Amygdala (tissue), 56 donors: ENCODE measurements at regions not wholly inside any gene's neighbourhood (a gene's known extent, or its start where the extent isn't known, plus 50 kb on each side); places are given as distances from the start of the nearest gene placed in this dataset.

Source experiments
- DNase-seq, 56 donors: peaks; one replicate each; lab custom pipeline; 2025; lab: John Stamatoyannopoulos, UW

DNA sequence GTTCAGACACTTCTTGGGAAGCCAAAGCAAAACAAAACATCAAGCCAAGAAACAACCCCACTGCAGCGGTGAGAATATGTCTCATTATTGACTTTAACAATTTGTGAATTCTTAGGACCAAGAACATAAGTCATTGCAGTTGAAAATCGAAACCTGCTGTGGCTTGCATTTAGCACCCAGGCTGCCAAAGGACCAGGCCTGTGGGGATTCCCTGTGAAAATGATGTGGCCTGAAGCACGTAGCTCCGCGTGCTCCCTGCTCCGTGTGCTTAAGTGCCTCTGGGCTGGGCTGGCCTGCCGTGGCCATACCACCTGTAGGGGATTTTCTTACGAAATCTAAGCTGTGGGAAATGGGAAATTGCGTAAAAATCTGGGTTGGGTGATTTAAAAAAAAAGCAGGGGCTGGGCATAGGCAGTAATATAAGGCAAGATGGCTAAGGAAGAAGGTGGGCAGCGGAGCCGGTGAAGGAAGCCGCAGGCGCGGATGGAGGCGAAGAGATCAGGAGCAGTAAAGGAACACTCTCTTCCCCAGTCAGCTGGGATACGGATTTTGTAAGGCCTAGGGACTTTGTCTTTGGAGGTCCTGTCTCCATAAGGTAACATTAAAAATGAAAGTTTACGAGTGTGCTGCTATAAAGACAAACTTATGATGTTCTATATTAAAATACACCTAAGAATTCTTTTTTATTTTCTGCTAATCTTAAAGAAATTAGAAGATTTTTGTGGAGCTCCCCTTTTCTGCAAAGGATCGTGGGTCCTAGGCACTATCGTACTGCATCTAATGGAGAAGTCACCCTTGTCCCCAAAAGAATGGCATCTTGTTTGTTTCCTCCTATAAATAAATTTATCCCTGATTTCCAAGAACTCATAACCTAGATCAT is 189.6 kb upstream of the SEMA6A start:
- no peak for DNase-seq

DNA sequence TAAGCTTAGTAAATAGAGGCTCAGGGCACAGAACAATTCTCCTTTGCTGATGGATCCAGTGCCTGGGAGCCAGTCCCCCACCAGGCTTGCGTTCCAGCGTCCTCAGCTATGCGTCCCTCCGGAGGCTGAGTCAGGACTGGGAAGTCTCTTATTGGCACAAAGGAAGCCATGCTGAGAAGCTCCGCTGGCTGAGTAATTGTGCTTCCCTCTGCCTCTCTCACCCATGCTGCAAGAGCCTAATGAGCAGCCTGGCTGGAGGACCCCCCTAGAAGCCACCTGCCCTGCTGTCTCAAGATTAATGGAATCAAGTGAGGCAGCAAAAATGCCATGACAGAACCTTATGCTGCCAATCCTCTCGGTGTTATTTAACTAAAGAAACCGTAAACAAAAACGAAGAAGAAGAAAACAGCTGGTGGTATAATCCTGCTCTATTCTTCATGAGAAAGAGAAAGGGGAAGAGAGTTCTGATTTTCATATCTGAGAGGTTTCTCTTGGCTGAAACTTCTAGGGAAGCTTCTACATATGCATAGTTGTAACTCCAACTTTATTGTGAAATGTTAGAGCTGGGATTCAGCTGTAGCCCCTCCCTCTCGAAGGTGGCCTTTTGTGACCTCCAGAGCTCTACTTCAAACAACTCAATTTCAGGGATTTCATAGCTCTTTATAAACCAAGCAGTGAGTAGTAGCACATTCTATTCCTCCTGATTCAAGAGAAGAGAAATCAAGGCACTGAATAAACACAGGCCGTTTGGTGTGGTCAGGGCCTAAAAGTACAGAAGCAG is 185.4 kb upstream of the SEMA6A start:
- peak in 1 of 56 donors; percentile 9 for DNase-seq

DNA sequence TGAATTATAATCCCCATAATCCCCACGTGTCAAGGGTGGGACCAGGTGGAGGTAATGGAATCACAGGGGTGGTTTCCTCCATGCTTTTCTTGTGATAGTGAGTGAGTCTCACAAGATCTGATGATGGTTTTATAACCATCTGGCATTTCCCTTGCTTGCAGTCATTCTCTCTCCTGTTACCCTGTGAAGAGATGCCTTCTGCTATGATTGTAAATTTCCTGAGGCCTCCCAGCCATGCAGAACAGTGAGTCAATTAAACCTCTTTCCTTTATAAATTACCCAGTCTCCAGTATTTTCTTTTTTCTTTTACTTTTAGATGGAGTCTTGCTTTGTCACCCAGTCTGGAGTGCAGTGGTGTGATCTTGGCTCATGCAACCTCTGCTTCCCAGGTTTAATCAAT is 182.7 kb upstream of the SEMA6A start:
- no peak for DNase-seq

- no peak for DNase-seq
Observed at GRCh38 chr5:116756531-116756930, 181.9 kb upstream of the SEMA6A start.

GRCh38 chr5:116754556-116754955 is 179.9 kb upstream of the SEMA6A start:
- no peak for DNase-seq

DNA sequence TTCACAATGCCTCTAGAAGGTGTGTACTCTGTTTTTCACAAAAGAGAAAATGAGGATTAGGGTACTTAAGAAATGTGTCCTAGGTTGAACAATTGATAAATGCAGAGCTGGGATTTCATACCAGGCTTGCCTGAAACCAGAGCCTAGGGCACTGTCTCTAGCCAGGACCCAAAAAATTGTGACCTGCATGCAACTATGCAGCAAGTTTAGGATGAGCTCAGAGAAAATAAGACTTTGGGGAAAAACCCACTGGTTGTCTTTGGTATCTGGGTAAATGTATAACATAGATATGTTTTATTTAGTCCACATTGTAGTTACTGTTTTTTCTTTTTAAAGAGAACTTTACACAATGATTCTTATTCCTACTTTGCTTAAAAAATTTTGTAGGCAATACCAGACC is 177.1 kb upstream of the SEMA6A start:
- no peak for DNase-seq

- no peak for DNase-seq
Observed at GRCh38 chr5:116750631-116751580, 176.3 kb upstream of the SEMA6A start.

GRCh38 chr5:116747881-116748280 is 173.3 kb upstream of the SEMA6A start:
- no peak for DNase-seq

DNA sequence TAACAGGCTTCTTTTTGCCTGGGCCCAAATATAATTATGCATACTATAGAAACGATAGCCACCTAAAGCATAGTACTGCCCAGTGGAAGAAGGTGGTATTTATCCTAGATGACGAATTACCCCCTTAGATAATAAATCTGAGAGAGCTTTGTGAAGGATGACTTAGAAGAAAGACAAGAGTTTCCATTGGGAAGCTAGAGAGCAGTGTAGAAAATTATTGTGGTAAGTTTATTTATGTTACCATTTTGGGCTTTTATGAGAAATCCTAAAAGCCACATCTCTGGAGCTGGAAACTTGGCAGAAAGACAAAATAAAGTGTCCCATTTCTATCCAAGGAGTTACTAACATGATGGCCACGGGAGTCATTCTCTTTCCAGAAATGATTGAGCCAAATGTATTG is 172.0 kb upstream of the SEMA6A start:
- no peak for DNase-seq

DNA sequence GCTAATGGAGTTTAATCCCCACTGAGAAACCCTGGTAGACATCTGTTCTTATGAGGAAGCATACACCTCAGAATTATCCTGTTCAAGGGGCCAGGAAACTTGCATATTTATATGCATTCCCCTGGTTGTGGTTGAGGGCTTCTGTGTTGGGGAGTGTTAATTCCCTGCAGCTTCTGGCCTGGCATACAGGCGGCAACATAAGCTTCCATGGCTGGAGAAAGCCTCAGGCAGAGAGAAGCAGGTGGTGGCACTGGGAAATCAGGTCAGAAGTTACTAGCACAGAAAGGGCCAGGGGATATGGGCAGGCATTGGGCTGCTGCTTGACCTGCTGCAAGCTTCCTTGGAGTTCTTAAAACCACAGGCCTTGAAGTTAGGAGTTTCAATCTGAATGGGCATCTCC is 166.1 kb upstream of the SEMA6A start:
- DNase-seq, result no peak

- no peak for DNase-seq
Observed at GRCh38 chr5:116739571-116739970, 164.9 kb upstream of the SEMA6A start.

- no peak for DNase-seq
Observed at GRCh38 chr5:116738615-116739261, 164.1 kb upstream of the SEMA6A start.

DNA sequence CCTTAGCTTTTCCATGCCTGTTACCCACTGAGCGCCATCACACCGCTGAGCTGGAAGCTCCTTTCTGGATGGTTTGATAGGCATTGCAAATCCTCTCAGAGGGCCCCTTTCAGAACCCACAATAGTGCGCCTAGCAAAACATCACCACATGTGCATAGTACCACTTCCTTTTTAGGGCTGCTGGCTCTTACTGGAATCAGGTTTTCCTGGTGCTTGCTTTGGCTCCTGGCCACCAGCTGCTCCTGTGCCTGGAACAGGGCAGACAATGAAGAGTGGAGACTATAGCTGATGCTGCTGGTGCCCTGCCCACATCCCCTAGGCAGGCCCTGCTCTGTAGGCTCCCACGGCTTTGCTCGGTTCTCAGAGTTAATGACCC is 163.6 kb upstream of the SEMA6A start:
- peak in 3 of 56 donors; percentile 2 to 9 (median 8) for DNase-seq

DNA sequence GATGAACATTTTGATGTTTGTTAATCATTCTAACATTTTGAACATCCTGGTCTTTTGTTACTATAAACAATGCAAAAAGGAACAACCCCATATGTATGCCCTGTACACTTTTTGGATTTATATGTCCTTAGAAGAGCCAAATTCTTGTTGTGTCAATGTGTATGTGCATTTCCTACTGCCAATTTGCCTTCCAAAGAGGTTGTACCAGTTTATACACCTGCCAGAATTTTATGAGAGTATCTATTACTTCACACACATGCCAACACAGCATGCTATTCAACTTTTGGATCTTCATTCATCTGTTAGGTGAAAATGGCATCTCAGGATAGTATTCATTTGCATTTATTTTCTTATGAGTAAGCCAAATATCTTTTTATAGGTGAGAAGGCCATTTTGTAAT is 162.0 kb upstream of the SEMA6A start:
- DNase-seq, result no peak

GRCh38 chr5:116733991-116734975 is 159.7 kb upstream of the SEMA6A start:
- DNase-seq, result peak in 40 of 56 donors; percentile 2 to 75 (median 26)

DNA sequence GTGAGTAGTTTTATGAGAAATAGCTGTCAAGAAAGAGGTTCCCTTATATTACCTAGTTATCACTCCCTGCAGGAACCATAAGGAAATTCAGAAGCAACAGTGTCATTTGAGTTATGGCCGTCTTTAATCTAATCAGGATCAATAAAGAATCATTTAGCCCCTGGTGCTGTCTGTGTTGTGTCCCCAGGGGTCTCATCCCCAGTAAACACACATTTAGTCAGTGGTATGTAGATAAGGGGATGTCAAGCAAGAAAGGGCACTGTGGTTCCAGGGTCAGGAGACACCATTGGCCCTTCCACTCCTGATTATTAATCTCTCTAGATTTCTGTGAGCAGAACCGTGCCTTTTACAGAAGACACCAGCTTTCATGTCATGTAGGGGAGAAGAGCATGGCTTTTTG is 158.0 kb upstream of the SEMA6A start:
- no peak for DNase-seq

DNA sequence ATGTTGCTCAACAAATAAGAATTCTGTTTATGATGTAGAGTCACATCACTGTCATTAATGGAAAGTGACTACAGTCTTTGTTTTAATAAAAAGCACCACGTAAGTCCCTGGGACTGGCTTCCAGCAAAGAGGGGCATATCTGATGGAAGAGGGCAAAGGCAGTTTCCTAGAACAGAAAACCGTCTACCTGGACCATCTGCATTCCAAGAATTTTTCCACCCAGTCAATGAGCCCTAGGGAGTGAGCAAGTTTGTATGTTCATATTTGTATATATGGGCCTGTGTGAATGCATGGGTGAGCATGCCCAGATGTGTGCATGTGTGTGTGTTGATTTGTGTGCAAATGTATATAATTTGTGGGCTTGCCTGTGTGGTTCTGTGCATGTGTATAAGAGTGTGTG is 156.8 kb upstream of the SEMA6A start:
- no peak for DNase-seq

DNA sequence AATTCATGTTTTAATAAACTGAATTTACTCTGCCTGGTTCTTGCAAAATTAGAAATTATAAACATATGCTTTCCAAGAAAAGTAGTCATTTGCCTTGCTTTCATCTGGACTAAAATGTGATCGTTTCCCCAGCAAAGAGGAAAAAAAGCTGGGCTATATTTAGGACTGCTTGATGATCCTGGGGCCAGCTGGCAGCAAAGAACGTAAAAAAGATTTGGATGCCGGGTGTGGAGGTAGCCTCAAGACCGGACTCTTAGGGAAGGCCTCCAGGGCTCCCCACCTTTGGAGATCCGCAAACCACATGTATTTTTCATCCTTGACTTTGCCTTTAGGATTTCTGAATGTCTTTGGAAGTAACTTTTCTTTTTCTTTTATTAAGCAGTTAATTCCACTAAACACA is 156.1 kb upstream of the SEMA6A start:
- no peak for DNase-seq

DNA sequence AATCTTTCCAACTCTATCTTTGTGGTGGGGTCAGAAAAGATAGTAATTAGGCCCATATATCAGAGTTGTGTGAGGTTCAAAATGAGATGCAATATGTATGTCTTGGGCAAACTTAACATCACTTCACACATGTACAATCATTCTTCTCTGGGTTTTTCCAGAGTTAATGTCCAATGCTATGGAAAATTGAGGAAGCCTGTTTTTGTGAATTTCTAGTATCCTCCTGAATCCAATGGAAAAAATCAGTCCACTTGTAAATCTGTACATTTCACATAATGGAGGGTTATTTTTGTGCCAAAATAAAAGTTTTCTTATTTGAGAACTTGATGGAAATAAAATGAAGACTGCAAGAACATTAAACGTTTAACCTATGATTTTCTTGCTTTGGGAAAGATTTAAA is 155.6 kb upstream of the SEMA6A start:
- DNase-seq, result no peak
